GM06990 (cell line): ENCODE measurements at regions not wholly inside any gene's neighbourhood (a gene's known extent, or its start where the extent isn't known, plus 50 kb on each side); places are given as distances from the start of the nearest gene placed in this dataset.

Experiments
- DNase-seq: peaks from one replicate; pipeline ENCODE4 v3.0.0-alpha.2; 2011; ENCODE audit not compliant: insufficient read length; ENCODE audit errors: extremely low read depth
- H3K27me3 ChIP-seq: replicated peaks from 2 replicates; pipeline ENCODE4 v1.6.0; 2011; ENCODE audit warnings: low read length; ENCODE audit not compliant: control insufficient read depth, insufficient read depth
- H3K36me3 ChIP-seq: 2 replicates; pipeline ENCODE4 v1.5.1; 2011; ENCODE audit warnings: low read length; ENCODE audit not compliant: control insufficient read depth, insufficient read depth
- H3K4me3 ChIP-seq: replicated peaks from 2 replicates; pipeline ENCODE4 v1.5.1; 2011; ENCODE audit warnings: low read depth, mild to moderate bottlenecking, control low read depth, low read length
- TF ChIP-seq, protein P1 (sequence below): IDR thresholded peaks from 2 replicates; pipeline ENCODE4 v1.5.1; 2011; ENCODE audit warnings: low read length, control low read depth, mild to moderate bottlenecking, inconsistent platforms; ENCODE audit not compliant: insufficient read depth, poor library complexity, severe bottlenecking

GRCh38 chr2:126790987-126791780 is 107.5 kb upstream of the TEX51 start:
- Histone ChIP-seq H3K27me3 (no peaks in the 10 kb centered on the region; the same call in 1 of the 2 replicates), H3K36me3 (no peaks in the 10 kb centered on the region), H3K4me3 (no peak overlapping the region)
- no peak for DNase-seq
- TF ChIP-seq, protein P1, sequence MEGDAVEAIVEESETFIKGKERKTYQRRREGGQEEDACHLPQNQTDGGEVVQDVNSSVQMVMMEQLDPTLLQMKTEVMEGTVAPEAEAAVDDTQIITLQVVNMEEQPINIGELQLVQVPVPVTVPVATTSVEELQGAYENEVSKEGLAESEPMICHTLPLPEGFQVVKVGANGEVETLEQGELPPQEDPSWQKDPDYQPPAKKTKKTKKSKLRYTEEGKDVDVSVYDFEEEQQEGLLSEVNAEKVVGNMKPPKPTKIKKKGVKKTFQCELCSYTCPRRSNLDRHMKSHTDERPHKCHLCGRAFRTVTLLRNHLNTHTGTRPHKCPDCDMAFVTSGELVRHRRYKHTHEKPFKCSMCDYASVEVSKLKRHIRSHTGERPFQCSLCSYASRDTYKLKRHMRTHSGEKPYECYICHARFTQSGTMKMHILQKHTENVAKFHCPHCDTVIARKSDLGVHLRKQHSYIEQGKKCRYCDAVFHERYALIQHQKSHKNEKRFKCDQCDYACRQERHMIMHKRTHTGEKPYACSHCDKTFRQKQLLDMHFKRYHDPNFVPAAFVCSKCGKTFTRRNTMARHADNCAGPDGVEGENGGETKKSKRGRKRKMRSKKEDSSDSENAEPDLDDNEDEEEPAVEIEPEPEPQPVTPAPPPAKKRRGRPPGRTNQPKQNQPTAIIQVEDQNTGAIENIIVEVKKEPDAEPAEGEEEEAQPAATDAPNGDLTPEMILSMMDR, result no peak

DNA sequence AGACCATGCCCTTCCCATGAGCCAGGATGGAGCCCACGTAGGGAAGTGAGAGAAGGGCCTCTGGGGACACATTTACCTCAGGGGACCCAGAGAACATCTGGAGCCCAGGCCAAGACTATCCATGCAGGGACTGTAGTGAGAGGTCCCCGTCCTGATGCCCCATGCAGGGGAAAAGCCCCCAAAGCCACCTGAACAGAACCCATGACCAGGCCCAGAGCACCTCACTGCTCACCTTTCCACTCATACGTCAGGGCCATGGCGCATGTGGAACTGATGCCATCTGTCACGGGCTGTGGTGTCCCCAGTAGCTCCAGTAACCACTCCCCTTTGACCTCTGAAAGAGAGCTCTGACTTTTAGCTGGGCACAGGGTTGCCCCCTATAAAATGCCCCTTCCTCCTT is 106.5 kb upstream of the TEX51 start:
- Histone ChIP-seq H3K27me3 (no peaks in the 10 kb centered on the region; the same call in 1 of the 2 replicates), H3K4me3 (no peak overlapping the region), H3K36me3 (no peaks in the 10 kb centered on the region)
- no peak for DNase-seq
- TF ChIP-seq, protein P1, result no peak

- DNase-seq, result no peak
- no peak overlapping the region for H3K4me3 ChIP-seq
- TF ChIP-seq, protein P1, result no peak
- H3K36me3 ChIP-seq, result no peaks in the 10 kb centered on the region
- H3K27me3 ChIP-seq, result no peaks in the 10 kb centered on the region; the same call in 1 of the 2 replicates
Measured at GRCh38 chr2:126792993-126793392, 105.7 kb upstream of the TEX51 start.

GRCh38 chr2:126793885-126794613 is 104.6 kb upstream of the TEX51 start:
- Histone ChIP-seq H3K4me3 (no peak overlapping the region), H3K36me3 (no peaks in the 10 kb centered on the region), H3K27me3 (no peaks in the 10 kb centered on the region; the same call in 1 of the 2 replicates)
- TF ChIP-seq, protein P1, result no peak
- no peak for DNase-seq

GRCh38 chr2:126795656-126796055 is 103.0 kb upstream of the TEX51 start:
- Histone ChIP-seq H3K27me3 (no peaks in the 10 kb centered on the region; the same call in 1 of the 2 replicates), H3K36me3 (no peaks in the 10 kb centered on the region), H3K4me3 (no peak overlapping the region)
- TF ChIP-seq, protein P1, result no peak
- no peak for DNase-seq
